HEK293 (cell line): ENCODE measurements at regions not wholly inside any gene's neighbourhood (a gene's known extent, or its start where the extent isn't known, plus 50 kb on each side); places are given as distances from the start of the nearest gene placed in this dataset.

Source experiments
- CTCF ChIA-PET: fragments of 350-600 bp; formaldehyde crosslinking; extraction: SDS; loops from one replicate; lab custom pipeline; 2021; ENCODE audit warnings: antibody characterized with exemption; lab: Yijun Ruan, JAX
- POLR2A ChIA-PET: fragments of 300-600 bp; formaldehyde crosslinking; extraction: SDS; loops from one replicate; lab custom pipeline; 2020; ENCODE audit warnings: antibody characterized with exemption, inconsistent platforms; lab: Yijun Ruan, JAX
- H3K27ac ChIP-seq: fragments of 200-500 bp; sonication (Bioruptor generic); 2 replicates; pipeline ENCODE4 v1.5.1; 2014; ENCODE audit warnings: low read depth, low read length, control low read depth, inconsistent platforms; ENCODE audit errors: extremely low read depth
- H3K36me3 ChIP-seq, 2 experiments: fragments of 200-500 bp in 1 of 2; sonication (Bioruptor generic) in 1 of 2; 1 replicate in 1 of 2; 2 replicates in 1 of 2; pipeline ENCODE4 v1.5.1; 2014 to 2017; ENCODE audit warnings: inconsistent platforms in 2 of 2, low read length in 2 of 2; ENCODE audit not compliant: control insufficient read depth in 2 of 2, insufficient read depth in 1 of 2
- H3K4me1 ChIP-seq: fragments of 200-500 bp; sonication (Bioruptor generic); 2 replicates; pipeline ENCODE4 v1.5.1; 2014; ENCODE audit warnings: mild to moderate bottlenecking, low read length, inconsistent platforms; ENCODE audit not compliant: control insufficient read depth, insufficient read depth
- H3K4me3 ChIP-seq: 2 replicates; pipeline ENCODE4 v1.5.1; 2011; ENCODE audit warnings: low read depth, mild to moderate bottlenecking, control low read depth, low read length, moderate library complexity
- H3K9me3 ChIP-seq: fragments of 200-500 bp; sonication (Bioruptor generic); 2 replicates; pipeline ENCODE4 v1.5.1; 2014; ENCODE audit warnings: low read depth, low read length, inconsistent platforms; ENCODE audit not compliant: control insufficient read depth, insufficient read depth
- IKZF3 ChIP-seq: fragments of 450-650 bp; IDR thresholded peaks from 2 replicates; pipeline ENCODE4 v1.5.0; 2018; ENCODE audit warnings: missing biosample characterization, mild to moderate bottlenecking, missing genetic modification characterization, moderate library complexity
- KLF10 ChIP-seq: fragments of 450-650 bp; IDR thresholded peaks from 2 replicates; pipeline ENCODE4 v1.5.1; 2018; ENCODE audit warnings: missing biosample characterization, mild to moderate bottlenecking, missing genetic modification characterization
- MZF1 ChIP-seq: fragments of 450-650 bp; formaldehyde crosslinking; IDR thresholded peaks from 2 replicates; pipeline ENCODE4 v1.5.1; 2017; ENCODE audit warnings: missing biosample characterization, missing genetic modification characterization, borderline replicate concordance
- OSR2 ChIP-seq: fragments of 450-650 bp; formaldehyde crosslinking; IDR thresholded peaks from 2 replicates; pipeline ENCODE4 v1.5.1; 2016; ENCODE audit warnings: missing biosample characterization, missing genetic modification characterization
- SCRT1 ChIP-seq: fragments of 450-650 bp; formaldehyde crosslinking; IDR thresholded peaks from 2 replicates; pipeline ENCODE4 v1.5.1; 2016; ENCODE audit warnings: missing biosample characterization, missing genetic modification characterization, borderline replicate concordance
- SCRT2 ChIP-seq: fragments of 450-650 bp; formaldehyde crosslinking; IDR thresholded peaks from 2 replicates; pipeline ENCODE4 v1.5.1; 2016; ENCODE audit warnings: missing biosample characterization, missing genetic modification characterization
- SP2 ChIP-seq: fragments of 450-650 bp; formaldehyde crosslinking; IDR thresholded peaks from 2 replicates; pipeline ENCODE4 v1.5.1; 2016; ENCODE audit warnings: missing biosample characterization, missing genetic modification characterization
- SP7 ChIP-seq: fragments of 450-650 bp; formaldehyde crosslinking; IDR thresholded peaks from 2 replicates; pipeline ENCODE4 v1.5.1; 2016; ENCODE audit warnings: missing biosample characterization, missing genetic modification characterization
- TRIM28 ChIP-seq: IDR thresholded peaks from 2 replicates; pipeline ENCODE4 v1.6.1; 2011; ENCODE audit warnings: low read length, control low read depth, borderline replicate concordance
- YY1 ChIP-seq: fragments of 450-650 bp; formaldehyde crosslinking; IDR thresholded peaks from 2 replicates; pipeline ENCODE4 v1.5.1; 2018; ENCODE audit warnings: missing biosample characterization, missing genetic modification characterization
- ZBTB20 ChIP-seq: fragments of 450-650 bp; formaldehyde crosslinking; IDR thresholded peaks from 2 replicates; pipeline ENCODE4 v1.5.1; 2016; ENCODE audit warnings: missing biosample characterization, missing genetic modification characterization
- ZBTB8A ChIP-seq: fragments of 450-650 bp; formaldehyde crosslinking; IDR thresholded peaks from 2 replicates; pipeline ENCODE4 v1.5.1; 2016; ENCODE audit warnings: missing biosample characterization, missing genetic modification characterization
- ZEB2 ChIP-seq: fragments of 450-650 bp; formaldehyde crosslinking; IDR thresholded peaks from 2 replicates; pipeline ENCODE4 v1.5.1; 2016; ENCODE audit warnings: missing biosample characterization, missing genetic modification characterization
- ZNF155 ChIP-seq: fragments of 450-650 bp; formaldehyde crosslinking; IDR thresholded peaks from 2 replicates; pipeline ENCODE4 v1.5.1; 2016; ENCODE audit warnings: missing biosample characterization, missing genetic modification characterization
- ZNF302 ChIP-seq: fragments of 450-650 bp; formaldehyde crosslinking; IDR thresholded peaks from 2 replicates; pipeline ENCODE4 v1.5.1; 2016; ENCODE audit warnings: missing biosample characterization, missing genetic modification characterization, low read depth
- ZNF654 ChIP-seq: fragments of 450-650 bp; formaldehyde crosslinking; IDR thresholded peaks from 2 replicates; pipeline ENCODE4 v1.5.1; 2016; ENCODE audit warnings: low read depth, missing biosample characterization, missing genetic modification characterization
- ZNF660 ChIP-seq: fragments of 450-650 bp; IDR thresholded peaks from 2 replicates; pipeline ENCODE4 v1.5.1; 2018; ENCODE audit warnings: missing biosample characterization, mild to moderate bottlenecking, missing genetic modification characterization
- ZNF777 ChIP-seq: fragments of 450-650 bp; formaldehyde crosslinking; IDR thresholded peaks from 2 replicates; pipeline ENCODE4 v1.5.1; 2017; ENCODE audit warnings: missing biosample characterization, missing genetic modification characterization, borderline replicate concordance
- ZNF791 ChIP-seq: fragments of 450-650 bp; formaldehyde crosslinking; IDR thresholded peaks from 2 replicates; pipeline ENCODE4 v1.5.1; 2016; ENCODE audit warnings: missing biosample characterization, missing genetic modification characterization
- TF ChIP-seq, protein P1 (sequence below): fragments of 450-650 bp; formaldehyde crosslinking; IDR thresholded peaks from 2 replicates; pipeline ENCODE4 v1.5.1; 2017; ENCODE audit warnings: missing biosample characterization, missing genetic modification characterization
- TF ChIP-seq, protein P2 (sequence below): fragments of 450-650 bp; IDR thresholded peaks from 2 replicates; pipeline ENCODE4 v1.5.1; 2018; ENCODE audit warnings: missing biosample characterization, mild to moderate bottlenecking, missing genetic modification characterization
- TF ChIP-seq, protein P3 (sequence below): fragments of 450-650 bp; formaldehyde crosslinking; IDR thresholded peaks from 2 replicates; pipeline ENCODE4 v1.5.1; 2017; ENCODE audit warnings: missing biosample characterization, missing genetic modification characterization
- TF ChIP-seq, protein P4 (sequence below): fragments of 450-650 bp; formaldehyde crosslinking; IDR thresholded peaks from 2 replicates; pipeline ENCODE4 v1.5.1; 2017; ENCODE audit warnings: missing biosample characterization, missing genetic modification characterization
- TF ChIP-seq, protein P5 (sequence below): fragments of 450-650 bp; formaldehyde crosslinking; IDR thresholded peaks from 2 replicates; pipeline ENCODE4; 2016; ENCODE audit warnings: missing biosample characterization, missing genetic modification characterization

DNA sequence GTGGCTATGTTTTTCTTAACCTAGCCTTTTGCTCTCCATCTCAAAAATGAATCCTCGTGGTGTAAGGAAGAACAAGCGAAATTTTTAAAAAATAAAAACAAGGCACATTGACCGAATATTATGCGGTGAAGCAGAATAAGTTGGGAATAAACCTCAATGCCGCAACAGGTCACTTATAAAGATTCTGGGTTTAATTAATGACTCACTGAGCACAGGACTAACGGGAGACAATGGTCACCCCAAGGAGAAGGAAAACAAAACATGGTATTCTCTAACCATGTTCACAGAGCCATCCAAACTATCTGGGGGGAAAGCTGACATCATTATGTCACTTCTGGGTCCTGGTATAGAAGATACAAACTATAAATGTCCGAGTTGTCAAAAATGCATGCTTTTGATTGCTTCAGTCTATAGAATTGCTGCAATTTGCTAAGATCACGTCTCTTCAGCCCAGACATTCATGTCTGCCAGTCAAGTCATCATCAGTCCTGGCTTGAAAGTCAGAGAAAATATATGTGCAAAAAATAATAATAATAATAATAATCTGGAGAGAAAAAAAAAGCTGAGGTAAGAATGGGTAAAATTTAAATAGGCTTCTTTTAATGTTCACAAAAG is 280.6 kb downstream of the NR2F1-AS1 start (continued):
- TF ChIP-seq SCRT1 (tag by site-specific recombination), result 0 out of 2 replicates have a peak, but pooled peaks have one; percentile 29
- TF ChIP-seq ZBTB20 (tag by site-specific recombination), result no peak
- TF ChIP-seq, protein P1, sequence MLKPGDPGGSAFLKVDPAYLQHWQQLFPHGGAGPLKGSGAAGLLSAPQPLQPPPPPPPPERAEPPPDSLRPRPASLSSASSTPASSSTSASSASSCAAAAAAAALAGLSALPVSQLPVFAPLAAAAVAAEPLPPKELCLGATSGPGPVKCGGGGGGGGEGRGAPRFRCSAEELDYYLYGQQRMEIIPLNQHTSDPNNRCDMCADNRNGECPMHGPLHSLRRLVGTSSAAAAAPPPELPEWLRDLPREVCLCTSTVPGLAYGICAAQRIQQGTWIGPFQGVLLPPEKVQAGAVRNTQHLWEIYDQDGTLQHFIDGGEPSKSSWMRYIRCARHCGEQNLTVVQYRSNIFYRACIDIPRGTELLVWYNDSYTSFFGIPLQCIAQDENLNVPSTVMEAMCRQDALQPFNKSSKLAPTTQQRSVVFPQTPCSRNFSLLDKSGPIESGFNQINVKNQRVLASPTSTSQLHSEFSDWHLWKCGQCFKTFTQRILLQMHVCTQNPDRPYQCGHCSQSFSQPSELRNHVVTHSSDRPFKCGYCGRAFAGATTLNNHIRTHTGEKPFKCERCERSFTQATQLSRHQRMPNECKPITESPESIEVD (tag by site-specific recombination), result no peak
- 0 out of 2 replicates have a peak, but pooled peaks have one; percentile 6 for TF ChIP-seq TRIM28
- no peak for TF ChIP-seq ZNF791
- TF ChIP-seq ZNF155 (tag by site-specific recombination), result no peak
- no peak for TF ChIP-seq SP2 (tag by site-specific recombination)
- TF ChIP-seq SCRT2 (tag by site-specific recombination), result peak; percentile 83
- peak; percentile 11; the same call in 1 of the 2 replicates for TF ChIP-seq SP7 (tag by site-specific recombination)
- TF ChIP-seq, protein P2, sequence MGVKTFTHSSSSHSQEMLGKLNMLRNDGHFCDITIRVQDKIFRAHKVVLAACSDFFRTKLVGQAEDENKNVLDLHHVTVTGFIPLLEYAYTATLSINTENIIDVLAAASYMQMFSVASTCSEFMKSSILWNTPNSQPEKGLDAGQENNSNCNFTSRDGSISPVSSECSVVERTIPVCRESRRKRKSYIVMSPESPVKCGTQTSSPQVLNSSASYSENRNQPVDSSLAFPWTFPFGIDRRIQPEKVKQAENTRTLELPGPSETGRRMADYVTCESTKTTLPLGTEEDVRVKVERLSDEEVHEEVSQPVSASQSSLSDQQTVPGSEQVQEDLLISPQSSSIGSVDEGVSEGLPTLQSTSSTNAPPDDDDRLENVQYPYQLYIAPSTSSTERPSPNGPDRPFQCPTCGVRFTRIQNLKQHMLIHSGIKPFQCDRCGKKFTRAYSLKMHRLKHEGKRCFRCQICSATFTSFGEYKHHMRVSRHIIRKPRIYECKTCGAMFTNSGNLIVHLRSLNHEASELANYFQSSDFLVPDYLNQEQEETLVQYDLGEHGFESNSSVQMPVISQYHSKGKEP, result peak; percentile 7; the same call in 1 of the 2 replicates
- TF ChIP-seq ZEB2 (tag by site-specific recombination), result no peak
- no peak for TF ChIP-seq ZNF302
- no peak for TF ChIP-seq YY1
- TF ChIP-seq, protein P3, sequence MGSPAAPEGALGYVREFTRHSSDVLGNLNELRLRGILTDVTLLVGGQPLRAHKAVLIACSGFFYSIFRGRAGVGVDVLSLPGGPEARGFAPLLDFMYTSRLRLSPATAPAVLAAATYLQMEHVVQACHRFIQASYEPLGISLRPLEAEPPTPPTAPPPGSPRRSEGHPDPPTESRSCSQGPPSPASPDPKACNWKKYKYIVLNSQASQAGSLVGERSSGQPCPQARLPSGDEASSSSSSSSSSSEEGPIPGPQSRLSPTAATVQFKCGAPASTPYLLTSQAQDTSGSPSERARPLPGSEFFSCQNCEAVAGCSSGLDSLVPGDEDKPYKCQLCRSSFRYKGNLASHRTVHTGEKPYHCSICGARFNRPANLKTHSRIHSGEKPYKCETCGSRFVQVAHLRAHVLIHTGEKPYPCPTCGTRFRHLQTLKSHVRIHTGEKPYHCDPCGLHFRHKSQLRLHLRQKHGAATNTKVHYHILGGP, result no peak
- TF ChIP-seq ZNF660 (tag by site-specific recombination), result peak; percentile 18; the same call in 1 of the 2 replicates
- TF ChIP-seq ZNF777, result no peak

DNA sequence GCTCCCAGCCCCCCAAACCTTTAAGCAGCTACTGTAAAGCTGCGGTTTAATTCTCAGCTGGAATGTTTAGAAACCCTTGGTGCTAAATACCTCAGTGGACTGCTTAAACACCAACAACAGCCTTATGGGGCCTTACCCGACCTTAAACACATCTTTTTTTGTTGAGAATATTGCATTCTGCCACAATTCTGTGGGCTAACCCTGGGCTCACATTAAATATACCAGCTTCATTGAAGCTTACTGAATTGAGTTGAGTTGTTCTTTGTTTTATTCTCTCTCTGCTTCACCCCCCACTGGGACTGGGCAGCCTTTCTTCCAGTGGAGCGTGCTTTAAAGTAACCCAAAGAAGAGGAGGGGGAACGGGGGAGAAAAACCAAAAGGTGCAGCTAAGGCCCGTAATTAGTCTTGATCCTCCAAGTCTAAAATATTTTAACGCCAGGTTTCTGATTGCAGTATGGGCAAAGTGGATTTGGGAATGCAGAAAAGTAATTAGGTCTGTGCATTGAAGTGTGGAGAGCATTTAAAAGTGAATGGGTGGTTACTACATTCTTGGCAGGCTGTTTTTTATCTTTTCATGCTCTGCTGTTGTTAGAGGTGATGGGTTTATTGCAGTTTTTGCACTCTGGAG is 281.2 kb downstream of the NR2F1-AS1 start:
- Histone ChIP-seq H3K4me3 (no peak overlapping the region), H3K27ac (peak overlapping the region; percentile 55), H3K9me3 (no peaks in the 10 kb centered on the region), H3K36me3 (no peaks in the 10 kb centered on the region), H3K4me1 (peaks cover 20% of the 10 kb centered on the region)
- POLR2A ChIA-PET, result no interaction called here
- CTCF ChIA-PET, result interaction anchor here (1.0 kb wide), 1 partner anchor 17 kb away, joined by 3 read pairs; no protein-coding TSS in a partner anchor
- TF ChIP-seq ZNF654 (tag by site-specific recombination) (0 out of 2 replicates have a peak, but pooled peaks have one; percentile 5), TRIM28 (0 out of 2 replicates have a peak, but pooled peaks have one; percentile 44), ZBTB8A (tag by site-specific recombination) (0 out of 2 replicates have a peak, but pooled peaks have one; percentile 8), MZF1 (tag by site-specific recombination) (peak; percentile 64; the same call in 1 of the 2 replicates), KLF10 (tag by site-specific recombination) (no peak), OSR2 (tag by site-specific recombination) (peak; percentile 74), SP7 (tag by site-specific recombination) (peak; percentile 98), IKZF3 (peak; percentile 31; the same call in 1 of the 2 replicates)
- TF ChIP-seq, protein P4, sequence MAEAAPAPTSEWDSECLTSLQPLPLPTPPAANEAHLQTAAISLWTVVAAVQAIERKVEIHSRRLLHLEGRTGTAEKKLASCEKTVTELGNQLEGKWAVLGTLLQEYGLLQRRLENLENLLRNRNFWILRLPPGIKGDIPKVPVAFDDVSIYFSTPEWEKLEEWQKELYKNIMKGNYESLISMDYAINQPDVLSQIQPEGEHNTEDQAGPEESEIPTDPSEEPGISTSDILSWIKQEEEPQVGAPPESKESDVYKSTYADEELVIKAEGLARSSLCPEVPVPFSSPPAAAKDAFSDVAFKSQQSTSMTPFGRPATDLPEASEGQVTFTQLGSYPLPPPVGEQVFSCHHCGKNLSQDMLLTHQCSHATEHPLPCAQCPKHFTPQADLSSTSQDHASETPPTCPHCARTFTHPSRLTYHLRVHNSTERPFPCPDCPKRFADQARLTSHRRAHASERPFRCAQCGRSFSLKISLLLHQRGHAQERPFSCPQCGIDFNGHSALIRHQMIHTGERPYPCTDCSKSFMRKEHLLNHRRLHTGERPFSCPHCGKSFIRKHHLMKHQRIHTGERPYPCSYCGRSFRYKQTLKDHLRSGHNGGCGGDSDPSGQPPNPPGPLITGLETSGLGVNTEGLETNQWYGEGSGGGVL (tag by site-specific recombination), result peak; percentile 56
- TF ChIP-seq, protein P5, sequence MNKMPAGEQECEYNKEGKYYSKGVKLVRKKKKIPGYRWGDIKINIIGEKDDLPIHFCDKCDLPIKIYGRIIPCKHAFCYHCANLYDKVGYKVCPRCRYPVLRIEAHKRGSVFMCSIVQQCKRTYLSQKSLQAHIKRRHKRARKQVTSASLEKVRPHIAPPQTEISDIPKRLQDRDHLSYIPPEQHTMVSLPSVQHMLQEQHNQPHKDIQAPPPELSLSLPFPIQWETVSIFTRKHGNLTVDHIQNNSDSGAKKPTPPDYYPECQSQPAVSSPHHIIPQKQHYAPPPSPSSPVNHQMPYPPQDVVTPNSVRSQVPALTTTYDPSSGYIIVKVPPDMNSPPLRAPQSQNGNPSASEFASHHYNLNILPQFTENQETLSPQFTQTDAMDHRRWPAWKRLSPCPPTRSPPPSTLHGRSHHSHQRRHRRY (tag by site-specific recombination), result no peak
- TF ChIP-seq, protein P1 (tag by site-specific recombination), result peak; percentile 99
